T-helper 9 cell (primary cell): ENCODE measurements at regions not wholly inside any gene's neighbourhood (a gene's known extent, or its start where the extent isn't known, plus 50 kb on each side); places are given as distances from the start of the nearest gene placed in this dataset.
"Not testable (repeated sequence)": the region's sequence is repeated elsewhere in the genome, so short reads cannot be mapped to it uniquely, and the experiment has no call there.

Experiments
- DNase-seq: peaks from one replicate; pipeline ENCODE4 v3.0.0-alpha.2; 2020

- DNase-seq, result no peak
Measured at GRCh38 chr13:105915146-105915850, 620.2 kb downstream of the EFNB2 start.

DNA sequence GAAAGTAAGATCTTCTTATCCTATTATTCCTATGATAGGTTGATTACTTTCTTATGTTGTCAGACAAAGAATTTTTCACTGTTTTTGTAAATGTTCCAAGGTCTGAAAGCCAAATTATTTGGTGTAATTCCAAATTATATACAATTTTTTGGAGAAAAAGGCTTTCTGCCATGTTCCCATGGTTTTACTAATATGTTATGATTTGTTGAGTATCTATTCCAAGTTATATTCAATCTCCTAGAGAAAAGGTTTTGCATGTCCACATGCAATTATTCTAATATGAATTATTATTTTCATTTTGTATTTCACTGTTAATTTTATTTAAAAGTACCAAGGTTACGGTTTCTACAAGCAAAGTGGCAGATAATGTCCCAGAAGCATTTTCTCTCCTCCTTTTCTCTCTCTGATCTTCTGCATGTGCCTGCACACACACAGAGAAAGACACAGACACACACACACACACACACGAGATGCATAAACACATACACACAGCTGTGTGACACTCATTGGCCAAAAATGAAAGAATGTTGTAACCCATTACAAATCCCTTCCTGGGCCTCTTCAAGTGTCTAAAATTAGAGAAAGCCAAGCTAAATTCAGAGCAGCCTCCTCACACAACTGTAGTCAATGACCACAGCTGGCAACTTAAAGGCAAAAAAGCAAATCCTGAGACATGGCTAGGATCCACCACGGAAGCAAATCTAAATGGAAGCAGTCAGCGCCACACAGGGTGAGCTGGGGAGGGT lies 621.0 kb downstream of the EFNB2 start:
- no peak for DNase-seq

DNA sequence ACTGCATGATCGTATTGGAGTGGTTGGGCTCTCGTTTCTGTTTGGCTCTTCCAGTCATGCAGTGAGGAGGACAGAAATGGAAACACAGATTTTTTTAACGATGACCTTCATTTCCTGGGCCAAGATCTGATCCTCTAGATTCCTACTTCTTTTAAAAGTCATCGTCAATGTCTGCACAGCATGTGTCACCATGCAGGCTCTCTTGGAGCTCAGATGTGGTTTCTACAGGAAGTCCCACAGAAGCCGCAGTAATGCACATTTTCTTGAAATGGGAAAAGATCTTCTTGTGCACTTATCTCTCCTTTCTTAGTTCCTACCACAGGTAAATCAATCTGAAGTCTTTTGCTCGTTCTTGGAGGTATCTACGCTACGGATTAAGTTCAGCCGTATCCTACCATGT lies 626.9 kb downstream of the EFNB2 start:
- DNase-seq, result no peak

DNA sequence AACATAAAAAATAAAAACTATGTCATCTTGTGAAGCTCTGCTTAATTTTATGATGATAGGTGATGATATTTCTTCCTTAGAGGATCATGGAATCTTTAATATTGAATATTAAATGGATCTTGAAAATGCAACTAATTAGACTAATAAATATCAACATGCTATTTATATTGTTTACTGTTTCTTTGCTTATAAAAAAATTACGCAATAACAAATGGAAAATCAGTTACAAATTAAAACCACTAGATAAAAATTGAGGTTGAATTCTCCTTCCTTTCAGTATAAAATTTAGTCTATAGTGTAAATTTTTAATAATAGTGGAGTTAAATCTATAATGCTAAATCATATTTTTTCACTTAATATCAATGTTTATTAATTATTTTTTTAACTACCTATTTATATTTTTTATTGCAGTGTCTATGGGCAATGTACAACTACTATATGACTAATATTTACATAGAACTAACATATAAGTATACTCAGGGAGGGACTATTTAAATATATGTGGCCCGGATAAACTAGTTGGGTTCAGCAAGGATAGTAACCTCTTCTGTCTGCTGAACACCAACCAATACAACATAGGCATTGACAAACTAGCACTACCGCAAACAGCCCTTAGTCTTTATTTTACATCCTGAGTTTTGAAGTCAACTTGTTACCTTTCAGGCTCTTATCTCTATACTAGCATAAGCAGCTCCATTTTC lies 628.0 kb downstream of the EFNB2 start:
- no peak for DNase-seq

DNA sequence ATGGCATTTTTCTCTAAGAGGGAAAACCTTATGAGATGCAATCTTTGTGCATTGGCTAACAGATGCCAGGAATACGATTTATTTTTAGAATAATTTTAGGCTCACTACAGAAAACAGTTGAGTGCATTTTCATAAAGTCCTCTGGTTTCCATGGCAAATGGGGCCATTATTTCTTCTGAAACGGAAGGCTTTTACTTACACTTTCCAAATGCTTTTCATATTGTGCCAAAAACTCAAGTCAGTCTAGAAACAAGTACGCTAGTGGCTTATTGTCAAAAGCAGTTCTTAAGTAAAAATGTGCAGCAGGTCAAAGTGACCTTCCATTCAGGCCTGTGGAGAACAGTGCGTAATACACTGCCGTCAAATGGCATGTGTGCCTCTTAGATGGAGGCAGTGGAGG lies 628.7 kb downstream of the EFNB2 start:
- no peak for DNase-seq

DNA sequence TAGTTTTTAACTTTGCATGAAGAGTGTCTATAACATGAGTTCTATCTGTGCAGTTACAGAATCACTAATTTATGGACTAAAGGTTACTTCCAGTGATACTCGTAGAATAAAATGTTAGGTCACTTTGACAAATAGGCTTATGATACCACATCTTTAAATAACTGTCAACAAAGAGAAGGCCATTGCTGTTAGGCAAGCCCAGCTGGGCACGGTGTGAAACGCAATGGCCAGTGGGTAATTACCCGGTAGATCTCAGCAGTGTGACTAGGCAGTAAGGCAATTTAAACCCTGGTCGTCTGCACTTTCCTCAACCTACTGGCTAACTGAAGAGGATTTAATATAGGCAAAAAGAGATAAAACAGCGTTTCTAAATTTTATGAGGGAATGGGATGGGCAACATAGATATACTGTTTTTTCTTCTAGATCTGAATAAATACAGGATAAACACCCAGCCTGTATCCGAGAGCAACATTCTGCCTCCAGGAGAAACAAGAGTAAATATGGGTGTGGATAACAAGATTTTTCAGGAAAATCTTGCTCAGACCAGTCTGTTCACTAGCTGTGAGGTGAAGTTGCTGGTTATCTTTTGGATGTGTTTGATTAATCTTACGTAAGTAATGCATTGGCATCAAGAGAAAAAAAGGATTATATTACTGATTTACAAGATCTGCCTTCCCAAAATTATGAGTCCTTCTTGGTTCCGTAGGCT lies 631.3 kb downstream of the EFNB2 start:
- DNase-seq, result no peak

- DNase-seq, result no peak
Measured at GRCh38 chr13:105902396-105902795, 633.1 kb downstream of the EFNB2 start.

GRCh38 chr13:105897575-105897974 lies 637.9 kb downstream of the EFNB2 start:
- no peak for DNase-seq

- DNase-seq, result no peak
Measured at GRCh38 chr13:105894697-105895096, 640.8 kb downstream of the EFNB2 start.

DNA sequence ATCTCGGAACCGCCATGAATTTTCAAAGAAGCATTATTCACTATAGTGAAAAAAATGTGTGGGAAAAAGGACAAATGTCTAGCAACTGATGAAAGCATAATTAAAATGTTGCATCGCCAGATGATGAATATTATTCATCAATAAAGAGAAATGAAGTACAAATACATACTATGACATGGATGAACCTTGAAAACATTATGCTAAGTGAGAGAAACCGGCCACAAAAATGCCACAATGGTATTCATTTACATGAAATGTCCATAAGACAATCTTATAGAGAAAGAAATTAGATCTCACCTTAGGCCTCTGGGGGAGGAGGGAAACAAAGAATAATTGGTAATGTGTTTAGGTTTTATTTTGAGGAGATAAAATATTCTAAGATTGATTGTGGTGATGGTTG lies 645.0 kb downstream of the EFNB2 start:
- DNase-seq, result no peak

GRCh38 chr13:105878119-105878700 lies 657.3 kb downstream of the EFNB2 start:
- no peak for DNase-seq

DNA sequence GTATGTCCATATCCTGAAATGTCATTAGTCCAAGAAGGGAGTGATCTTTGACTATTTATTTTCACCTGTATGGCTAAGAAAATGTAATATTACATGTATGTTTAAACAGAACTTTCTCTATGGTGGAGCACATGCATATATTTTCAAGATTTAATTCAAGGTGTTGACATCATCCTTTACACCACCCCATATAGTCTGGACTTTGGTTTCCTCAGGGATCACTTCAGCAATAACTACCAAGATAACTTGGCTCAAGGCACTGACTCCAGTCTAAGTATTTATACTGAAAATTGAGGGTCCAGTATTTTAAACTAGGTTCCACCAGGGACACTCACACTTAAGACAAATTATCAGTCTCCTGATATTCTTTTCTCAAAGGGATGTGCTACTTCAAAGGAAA lies 660.6 kb downstream of the EFNB2 start:
- DNase-seq, result no peak

DNA sequence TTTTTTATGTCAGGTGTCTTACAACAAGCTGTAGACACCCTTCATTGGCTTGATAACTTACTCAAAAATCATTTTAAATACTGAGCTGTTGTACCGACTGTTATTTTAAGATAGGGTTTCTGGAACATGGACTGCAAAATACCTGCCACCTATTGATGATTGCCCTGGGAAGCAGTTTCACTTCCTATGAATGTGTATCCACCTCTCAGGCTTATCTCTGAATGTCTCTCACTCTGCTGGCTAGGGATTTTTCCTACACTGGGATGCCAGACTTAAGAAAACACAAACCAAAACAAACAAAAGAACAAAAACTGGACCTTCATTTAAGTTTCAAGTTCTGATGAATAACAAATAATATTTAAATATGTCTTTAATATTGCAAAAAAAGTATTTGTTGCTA lies 663.7 kb downstream of the EFNB2 start:
- no peak for DNase-seq

DNA sequence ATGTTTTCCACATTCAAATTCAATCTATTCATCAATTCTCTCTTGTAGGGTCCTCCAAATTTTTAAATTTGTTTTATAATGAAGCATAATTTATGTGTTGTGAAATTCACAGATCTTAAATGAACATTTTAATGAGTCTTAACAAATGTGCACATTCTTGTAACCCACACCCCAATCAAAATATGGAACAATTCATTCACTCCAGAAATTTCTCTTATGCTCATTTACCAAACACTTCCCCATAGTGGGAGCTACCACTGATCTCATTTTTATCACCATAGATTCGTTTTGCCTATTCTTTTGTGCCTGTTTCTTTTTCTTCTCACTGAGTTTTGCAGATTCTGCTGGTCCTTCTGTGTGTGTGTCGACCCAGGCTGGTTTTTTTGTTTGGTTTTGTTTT lies 664.1 kb downstream of the EFNB2 start:
- DNase-seq, result no peak

DNA sequence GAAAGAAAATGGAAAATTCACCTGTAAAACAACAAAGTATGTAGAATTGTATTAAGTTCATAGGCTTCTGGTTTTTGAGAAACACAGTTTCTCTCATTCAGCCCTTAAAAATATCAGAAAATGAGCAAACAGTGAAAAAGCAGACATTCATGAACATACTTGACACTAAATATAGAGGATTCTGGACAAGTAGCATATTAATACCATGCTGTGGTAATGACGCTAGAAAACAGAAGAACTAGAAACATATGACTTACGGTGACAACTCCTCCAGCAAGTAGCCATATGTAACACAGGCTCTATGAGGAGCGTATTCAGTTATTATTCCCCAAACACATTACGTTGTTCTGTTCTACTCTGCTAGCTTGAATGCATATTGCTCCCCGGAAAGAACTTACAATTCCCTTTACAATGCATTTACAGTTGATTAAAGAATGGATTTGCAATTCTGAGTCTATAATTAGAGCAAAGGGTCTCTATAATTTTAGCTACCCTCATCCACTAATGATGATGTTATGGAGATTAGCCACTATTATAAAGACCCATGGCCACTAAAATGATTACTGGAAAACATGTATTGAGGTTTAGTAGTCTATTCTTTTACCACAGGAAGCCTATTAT lies 672.1 kb downstream of the EFNB2 start:
- no peak for DNase-seq

- no peak for DNase-seq
Measured at GRCh38 chr13:105848494-105848893, 687.0 kb downstream of the EFNB2 start.

DNA sequence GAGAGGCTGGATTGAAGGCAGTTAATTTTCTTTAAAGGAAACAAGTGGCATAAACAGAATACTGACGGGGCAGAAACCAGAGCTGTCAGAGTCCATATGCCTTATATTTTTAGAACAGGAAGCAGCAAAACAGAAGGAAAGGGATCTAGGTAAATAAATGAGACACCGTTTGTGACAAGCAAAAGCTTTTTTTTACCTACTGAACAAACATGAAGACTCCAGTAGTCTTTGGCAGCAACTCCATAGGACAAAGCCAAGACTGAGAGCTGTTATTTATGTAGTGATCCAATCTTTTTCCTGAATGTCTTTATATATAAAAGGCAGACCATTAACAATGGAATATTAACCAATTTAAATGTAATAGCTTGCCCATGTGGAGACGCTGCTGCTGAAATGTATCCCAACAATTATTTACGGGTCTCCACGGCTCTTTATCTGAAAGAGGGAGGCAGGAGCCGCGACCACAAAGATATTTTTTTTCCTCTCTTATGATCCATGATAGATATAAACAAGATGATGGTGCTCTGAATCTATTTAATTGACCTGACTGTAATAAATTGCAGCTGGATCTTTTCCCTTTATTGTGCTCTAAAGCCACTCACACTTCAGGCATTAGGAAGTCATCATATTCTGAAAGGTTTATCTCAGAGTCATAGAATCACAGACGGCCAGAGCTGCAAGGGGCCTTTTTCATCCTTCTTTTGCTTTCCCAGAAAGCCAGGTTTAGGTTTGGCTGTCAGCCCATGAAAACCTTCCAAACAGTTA lies 687.8 kb downstream of the EFNB2 start:
- no peak for DNase-seq

- DNase-seq, result no peak
Measured at GRCh38 chr13:105846923-105847322, 688.5 kb downstream of the EFNB2 start.

DNA sequence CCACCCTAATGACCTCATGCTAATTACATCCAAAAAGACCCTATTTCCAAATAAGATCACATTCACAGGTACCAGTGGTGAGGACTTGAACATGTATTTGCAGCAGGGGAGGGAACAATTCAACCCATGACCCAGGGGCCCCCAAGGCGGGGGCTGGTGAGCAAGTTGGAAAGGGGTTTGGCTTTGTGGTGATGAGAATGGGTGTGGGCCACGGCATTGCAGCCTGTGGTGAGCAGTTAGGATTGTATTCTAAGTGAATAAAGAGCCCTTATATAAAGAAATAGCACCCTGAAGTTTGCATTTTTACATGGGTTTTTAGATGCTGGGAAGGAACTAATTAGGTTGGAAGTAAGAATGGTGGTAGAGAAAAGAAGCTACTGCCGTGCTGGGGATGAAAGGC lies 694.2 kb downstream of the EFNB2 start:
- DNase-seq, result no peak

DNA sequence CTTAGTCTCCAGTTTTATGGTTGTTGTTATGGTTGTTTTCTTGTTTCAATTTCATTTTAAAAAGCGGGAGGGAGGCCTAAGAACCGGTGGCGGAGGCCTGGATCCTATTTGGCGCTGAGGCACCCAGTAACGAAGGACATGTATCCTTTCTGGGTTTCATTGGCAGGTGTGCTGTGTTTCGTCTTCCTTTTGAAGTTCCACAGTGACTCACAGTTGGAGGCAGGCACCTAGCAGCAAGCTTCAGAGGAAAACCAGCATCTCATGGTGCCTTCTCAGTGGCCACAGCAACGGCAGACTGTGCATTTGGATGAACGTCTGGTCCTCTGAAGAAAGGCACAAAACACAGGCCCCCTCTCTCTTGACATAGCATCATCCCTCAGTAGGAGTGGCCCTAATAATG lies 697.2 kb downstream of the EFNB2 start:
- no peak for DNase-seq

DNA sequence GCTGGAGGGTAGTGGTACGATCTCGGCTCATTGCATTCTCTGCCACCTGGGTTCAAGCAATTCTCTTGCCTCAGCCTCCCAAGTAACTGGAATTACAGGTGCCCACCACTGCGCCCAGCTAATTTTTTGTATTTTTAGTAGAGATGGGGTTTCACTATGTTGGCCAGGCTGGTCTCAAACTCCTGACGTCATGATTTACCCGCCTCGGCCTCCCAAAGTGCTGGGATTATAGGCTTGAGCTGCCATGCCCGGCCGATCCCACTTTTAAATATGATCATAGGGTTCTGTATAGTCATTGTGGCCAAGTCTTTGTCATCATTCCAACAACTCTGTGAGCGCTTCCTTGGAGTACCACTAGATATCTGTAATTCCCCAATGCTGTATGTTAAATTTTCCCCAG lies 698.2 kb downstream of the EFNB2 start:
- DNase-seq, result not testable (repeated sequence)

GRCh38 chr13:105830821-105831220 lies 704.6 kb downstream of the EFNB2 start:
- no peak for DNase-seq
